A673 (cell line): ENCODE measurements at regions not wholly inside any gene's neighbourhood (a gene's known extent, or its start where the extent isn't known, plus 50 kb on each side); places are given as distances from the start of the nearest gene placed in this dataset.

Experiments used
- BruUV-seq: library from RNA; stranded (reverse); fragments of 400-500 nt; replicated peaks from 2 replicates; lab custom pipeline; 2021; lab: Mats Ljungman, UMichigan
- CTCF ChIA-PET: fragments of 300-600 bp; sonication (Branson Sonifier 250); formaldehyde crosslinking; loops from one replicate; lab custom pipeline; 2022; ENCODE audit warnings: antibody characterized with exemption; lab: Charles Lee
- POLR2A ChIA-PET: fragments of 300-600 bp; sonication (Branson Sonifier 250); formaldehyde crosslinking; loops from one replicate; lab custom pipeline; 2022; ENCODE audit warnings: antibody characterized with exemption; ENCODE audit not compliant: low non-redundant PET; lab: Charles Lee
- DNase-seq: peaks from one replicate; pipeline ENCODE4 v3.0.0-alpha.2; 2015; ENCODE audit warnings: low spot score
- H3K27ac ChIP-seq: fragments of 200-600 bp; sonication (generic); 2 replicates; pipeline ENCODE4 v1.5.1; 2016; ENCODE audit warnings: mixed run types, low read depth, mild to moderate bottlenecking, mixed read lengths, antibody characterized with exemption, low read length; ENCODE audit not compliant: poor library complexity, severe bottlenecking
- H3K27me3 ChIP-seq: fragments of 200-600 bp; sonication (generic); replicated peaks from 2 replicates; pipeline ENCODE4 v1.6.1; 2017; ENCODE audit warnings: mixed run types, low read depth, mild to moderate bottlenecking, mixed read lengths, antibody characterized with exemption, low read length; ENCODE audit not compliant: insufficient read depth, poor library complexity
- H3K36me3 ChIP-seq: fragments of 200-600 bp; sonication (generic); 2 replicates; pipeline ENCODE4 v1.6.1; 2016; ENCODE audit warnings: mixed run types, mild to moderate bottlenecking, mixed read lengths, antibody characterized with exemption, low read length; ENCODE audit not compliant: insufficient read depth, poor library complexity, severe bottlenecking
- H3K4me1 ChIP-seq: fragments of 200-600 bp; sonication (generic); 2 replicates; pipeline ENCODE4 v1.6.1; 2017; ENCODE audit warnings: mixed run types, mild to moderate bottlenecking, mixed read lengths, antibody characterized with exemption, low read length; ENCODE audit not compliant: insufficient read depth, poor library complexity, severe bottlenecking
- H3K4me3 ChIP-seq: fragments of 200-600 bp; sonication (generic); 2 replicates; pipeline ENCODE4 v1.5.1; 2016; ENCODE audit warnings: low read depth, mixed run types, mild to moderate bottlenecking, mixed read lengths, low read length; ENCODE audit not compliant: poor library complexity, severe bottlenecking
- H3K9me3 ChIP-seq: fragments of 200-600 bp; sonication (generic); 2 replicates; pipeline ENCODE4 v1.6.1; 2016; ENCODE audit warnings: mixed run types, low read depth, mild to moderate bottlenecking, mixed read lengths, antibody characterized with exemption, low read length; ENCODE audit not compliant: poor library complexity, severe bottlenecking
- EZH2 ChIP-seq: fragments of 200-600 bp; sonication (generic); IDR thresholded peaks from 2 replicates; pipeline ENCODE4 v1.6.1; 2017; ENCODE audit warnings: borderline replicate concordance, low read depth, mild to moderate bottlenecking, mixed read lengths, antibody characterized with exemption, low read length; ENCODE audit not compliant: poor library complexity, severe bottlenecking
- intact Hi-C: fragments of 100-400 bp; cut with micrococcal nuclease; formaldehyde crosslinking; loops from one replicate; pipeline ENCODE4 v1.10.0; 2022; ENCODE audit not compliant: unreplicated experiment
- TF ChIP-seq, protein P1 (sequence below): fragments of 300-800, 200-600 bp; sonication (generic); conservative IDR thresholded peaks from 2 replicates; pipeline ENCODE4 v1.5.1; 2017; ENCODE audit warnings: low read depth, mild to moderate bottlenecking, antibody characterized with exemption, low read length, moderate library complexity, mixed read lengths

GRCh38 chr2:21981127-21981526 lies 857.4 kb downstream of the TDRD15 start:
- no TSS peak for BruUV-seq
- ChIA-PET POLR2A (interaction anchor here (0.6 kb wide), 1 partner anchor 90 kb away, joined by 4 read pairs; no protein-coding TSS in a partner anchor), CTCF (no interaction called here)
- H3K27ac ChIP-seq: no peak overlapping the region
- no peak overlapping the region for H3K4me3 ChIP-seq
- intact Hi-C loops: no loop called here
- H3K4me1 ChIP-seq: no peaks in the 10 kb centered on the region
- H3K36me3 ChIP-seq: no peaks in the 10 kb centered on the region
- TF ChIP-seq, protein P1, sequence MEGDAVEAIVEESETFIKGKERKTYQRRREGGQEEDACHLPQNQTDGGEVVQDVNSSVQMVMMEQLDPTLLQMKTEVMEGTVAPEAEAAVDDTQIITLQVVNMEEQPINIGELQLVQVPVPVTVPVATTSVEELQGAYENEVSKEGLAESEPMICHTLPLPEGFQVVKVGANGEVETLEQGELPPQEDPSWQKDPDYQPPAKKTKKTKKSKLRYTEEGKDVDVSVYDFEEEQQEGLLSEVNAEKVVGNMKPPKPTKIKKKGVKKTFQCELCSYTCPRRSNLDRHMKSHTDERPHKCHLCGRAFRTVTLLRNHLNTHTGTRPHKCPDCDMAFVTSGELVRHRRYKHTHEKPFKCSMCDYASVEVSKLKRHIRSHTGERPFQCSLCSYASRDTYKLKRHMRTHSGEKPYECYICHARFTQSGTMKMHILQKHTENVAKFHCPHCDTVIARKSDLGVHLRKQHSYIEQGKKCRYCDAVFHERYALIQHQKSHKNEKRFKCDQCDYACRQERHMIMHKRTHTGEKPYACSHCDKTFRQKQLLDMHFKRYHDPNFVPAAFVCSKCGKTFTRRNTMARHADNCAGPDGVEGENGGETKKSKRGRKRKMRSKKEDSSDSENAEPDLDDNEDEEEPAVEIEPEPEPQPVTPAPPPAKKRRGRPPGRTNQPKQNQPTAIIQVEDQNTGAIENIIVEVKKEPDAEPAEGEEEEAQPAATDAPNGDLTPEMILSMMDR: no peak
- no peak for TF ChIP-seq EZH2
- DNase-seq: no peak
- peaks cover 32% of the 10 kb centered on the region for H3K27me3 ChIP-seq
- no peaks in the 10 kb centered on the region for H3K9me3 ChIP-seq

DNA sequence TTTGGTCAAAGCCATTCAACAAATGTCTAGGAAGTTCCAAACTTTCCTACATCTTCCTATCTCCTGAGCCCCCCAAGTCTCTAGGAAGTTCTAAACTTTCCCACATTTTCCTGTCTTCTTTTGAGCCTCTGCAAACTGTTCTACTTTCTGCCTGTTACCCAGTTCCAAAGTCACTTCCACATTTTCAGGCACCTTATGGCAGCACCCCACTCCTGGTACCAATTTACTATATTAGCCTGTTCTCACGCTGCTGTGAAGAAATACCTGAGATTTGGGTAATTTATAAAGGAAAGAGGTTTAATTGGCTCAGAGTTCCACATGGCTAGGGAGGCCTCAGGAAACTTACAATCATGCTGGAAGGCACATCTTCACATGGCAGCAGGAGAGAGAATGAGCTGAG lies 869.2 kb downstream of the TDRD15 start:
- H3K27ac ChIP-seq: no peak overlapping the region
- H3K36me3 ChIP-seq: no peaks in the 10 kb centered on the region
- H3K4me3 ChIP-seq: no peak overlapping the region
- no peaks in the 10 kb centered on the region for H3K4me1 ChIP-seq
- no peak for DNase-seq
- TF ChIP-seq, protein P1: no peak
- no peak for TF ChIP-seq EZH2
- BruUV-seq: no TSS peak
- peaks cover 4% of the 10 kb centered on the region for H3K27me3 ChIP-seq
- POLR2A ChIA-PET: no interaction called here
- intact Hi-C loops: no loop called here
- CTCF ChIA-PET: no interaction called here
- no peaks in the 10 kb centered on the region for H3K9me3 ChIP-seq

- H3K27me3 ChIP-seq: peaks cover 6% of the 10 kb centered on the region
- no peak overlapping the region for H3K27ac ChIP-seq
- no peaks in the 10 kb centered on the region for H3K36me3 ChIP-seq
- H3K9me3 ChIP-seq: no peaks in the 10 kb centered on the region
- intact Hi-C loops: no loop called here
- DNase-seq: no peak
- TF ChIP-seq, protein P1: no peak
- TF ChIP-seq EZH2: no peak
- ChIA-PET POLR2A (no interaction called here), CTCF (no interaction called here)
- H3K4me1 ChIP-seq: no peaks in the 10 kb centered on the region
- no TSS peak for BruUV-seq
- no peak overlapping the region for H3K4me3 ChIP-seq
Measured at GRCh38 chr2:21996339-21996738, 872.6 kb downstream of the TDRD15 start.
